ENCODE measurements at regions not wholly inside any gene's neighbourhood (a gene's known extent, or its start where the extent isn't known, plus 50 kb on each side); places are given as distances from the start of the nearest gene placed in this dataset.

DNA sequence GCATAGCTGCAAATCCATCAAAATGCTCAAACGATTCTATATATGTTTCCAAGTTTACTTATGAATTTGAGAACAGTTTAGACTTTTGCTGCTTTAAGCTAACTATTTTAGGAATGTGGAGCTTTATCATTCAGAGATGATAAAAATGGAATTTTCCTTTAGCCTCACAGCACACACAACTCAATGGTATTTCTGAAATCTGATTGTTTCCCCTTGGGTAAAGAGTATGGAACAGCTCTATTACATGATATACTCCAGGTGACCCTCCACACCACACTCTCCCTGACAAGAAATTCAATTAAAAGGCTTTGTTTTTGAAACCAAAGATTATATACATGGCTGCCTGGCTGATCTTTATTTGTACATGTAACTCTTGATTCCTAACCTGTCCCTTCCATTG lies 120.0 kb downstream of the LUZP4 start:
- Histone ChIP-seq H3K9me3 (replicated peaks; ENCODE audit: control insufficient read depth, insufficient read depth, low read length) (no peaks in the 10 kb centered on the region), H3K4me2 (ENCODE audit: control insufficient read depth, insufficient read depth) (no peak overlapping the region), H3K4me3 (no peak overlapping the region), H3K79me2 (ENCODE audit: control insufficient read depth, insufficient read depth, low read length) (no peaks in the 10 kb centered on the region), H3K27ac (ENCODE audit: control insufficient read depth, insufficient read depth) (no peak overlapping the region), H3K27me3 (replicated peaks in 1 of 2; ENCODE audit: control insufficient read depth in 2 of 2, insufficient read depth in 2 of 2, low read length in 1 of 2) (no peaks in the 10 kb centered on the region), H3K4me1 (ENCODE audit: control insufficient read depth, insufficient read depth, low read length) (no peaks in the 10 kb centered on the region), H3K9ac (ENCODE audit: control insufficient read depth, insufficient read depth, low read length) (no peak overlapping the region), H3K36me3 (ENCODE audit: control insufficient read depth in 2 of 2, insufficient read depth in 2 of 2, low read length in 1 of 2) (no peaks in the 10 kb centered on the region), H2AFZ (ENCODE audit: control insufficient read depth, low read depth, low read length) (no peak overlapping the region), H4K20me1 (ENCODE audit: control insufficient read depth, insufficient read depth) (no peaks in the 10 kb centered on the region)
- TF ChIP-seq RBBP5 (conservative IDR thresholded peaks at IDR 0.05) (no peak), RB1 (IDR thresholded peaks at IDR 0.05; ENCODE audit: borderline replicate concordance) (no peak), EP300 (IDR thresholded peaks at IDR 0.05; ENCODE audit: borderline replicate concordance in 1 of 2, control insufficient read depth in 1 of 2, low read depth in 2 of 2, low read length in 2 of 2) (no peak), NR2C2 (IDR thresholded peaks at IDR 0.05; ENCODE audit: borderline replicate concordance, control insufficient read depth, insufficient read length, low read depth) (no peak), HDAC6 (IDR thresholded peaks at IDR 0.05; ENCODE audit: unreplicated experiment) (no peak), EGR1 (IDR thresholded peaks at IDR 0.05; ENCODE audit: borderline replicate concordance in 1 of 2, low read depth in 2 of 2, low read length in 2 of 2) (no peak), SMC3 (IDR thresholded peaks at IDR 0.05; ENCODE audit: borderline replicate concordance, low read length) (no peak), CEBPB (IDR thresholded peaks at IDR 0.05; ENCODE audit: borderline replicate concordance in 1 of 2, low read depth in 2 of 2, low read length in 2 of 2) (no peak)
- TF ChIP-seq, protein P1, sequence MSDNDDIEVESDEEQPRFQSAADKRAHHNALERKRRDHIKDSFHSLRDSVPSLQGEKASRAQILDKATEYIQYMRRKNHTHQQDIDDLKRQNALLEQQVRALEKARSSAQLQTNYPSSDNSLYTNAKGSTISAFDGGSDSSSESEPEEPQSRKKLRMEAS (IDR thresholded peaks at IDR 0.05; ENCODE audit: low read depth, low read length): no peak
- TF ChIP-seq, protein P2, sequence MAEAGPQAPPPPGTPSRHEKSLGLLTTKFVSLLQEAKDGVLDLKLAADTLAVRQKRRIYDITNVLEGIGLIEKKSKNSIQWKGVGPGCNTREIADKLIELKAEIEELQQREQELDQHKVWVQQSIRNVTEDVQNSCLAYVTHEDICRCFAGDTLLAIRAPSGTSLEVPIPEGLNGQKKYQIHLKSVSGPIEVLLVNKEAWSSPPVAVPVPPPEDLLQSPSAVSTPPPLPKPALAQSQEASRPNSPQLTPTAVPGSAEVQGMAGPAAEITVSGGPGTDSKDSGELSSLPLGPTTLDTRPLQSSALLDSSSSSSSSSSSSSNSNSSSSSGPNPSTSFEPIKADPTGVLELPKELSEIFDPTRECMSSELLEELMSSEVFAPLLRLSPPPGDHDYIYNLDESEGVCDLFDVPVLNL (IDR thresholded peaks at IDR 0.05; ENCODE audit: low read depth, low read length): no peak
- RAD21 ChIA-PET (ENCODE audit: unreplicated experiment): no interaction called here
- in situ Hi-C loops (cut with MboI) (no loop called here), intact Hi-C loops (cut with micrococcal nuclease; ENCODE audit: unreplicated experiment) (no loop called here)
- ATAC-seq (no peak), FAIRE-seq (no peak), DNase-seq (ENCODE audit: low read depth, low spot score) (no peak)
- SMC1A ChIA-PET (ENCODE audit: uncharacterized antibody, unreplicated experiment): interaction anchor here (1.4 kb wide), 1 partner anchor 10 kb away, joined by 3 read pairs; no protein-coding TSS in a partner anchor
- BruUV-seq (replicated peaks): no TSS peak
- WGBS (ENCODE audit: insufficient coverage, insufficient replicate concordance, low lambda C conversion rate, missing lambda C conversion rate): 3% methylated on average over 1 of the region's 1 CpG
- CTCF ChIA-PET: no interaction called here
- POLR2A ChIA-PET: no interaction called here
